Thoracic aorta (tissue), 2 donors: ENCODE measurements at regions not wholly inside any gene's neighbourhood (a gene's known extent, or its start where the extent isn't known, plus 50 kb on each side); places are given as distances from the start of the nearest gene placed in this dataset.

Experiments
- ATAC-seq: fragments of 150-250 bp; one replicate; pipeline ENCODE4 v1.8.0; 2017; ENCODE audit warnings: low read depth; ENCODE audit not compliant: insufficient number of reproducible peaks, low FRiP score
- DNase-seq: peaks from one replicate; pipeline ENCODE4 v3.0.0-alpha.2; 2020; ENCODE audit warnings: low spot score
- H3K27ac ChIP-seq, 2 donors: fragments of 200-600 bp; sonication (generic); 1 replicate in 1 of 2; 2 replicates in 1 of 2; pipeline ENCODE4 v1.5.1; 2016; ENCODE audit warnings: mild to moderate bottlenecking in 2 of 2, moderate library complexity in 2 of 2
- H3K27me3 ChIP-seq: fragments of 200-600 bp; sonication (generic); replicated peaks from 2 replicates; pipeline ENCODE4 v1.6.0; 2016; ENCODE audit warnings: mild to moderate bottlenecking; ENCODE audit not compliant: insufficient read depth
- H3K36me3 ChIP-seq: fragments of 200-600 bp; sonication (generic); one replicate; pipeline ENCODE4 v1.5.1; 2016
- H3K4me1 ChIP-seq, 2 donors: fragments of 200-600 bp; sonication (generic); 1 replicate in 1 of 2; 2 replicates in 1 of 2; pipeline versions ENCODE4 v1.5.1 to v1.6.0; 2016; ENCODE audit warnings: low read depth in 2 of 2, mild to moderate bottlenecking in 1 of 2; ENCODE audit not compliant: control insufficient read depth in 1 of 2
- H3K4me3 ChIP-seq: fragments of 200-600 bp; sonication (generic); 2 replicates; pipeline ENCODE4 v1.5.1; 2016; ENCODE audit warnings: mild to moderate bottlenecking
- H3K9me3 ChIP-seq: fragments of 200-600 bp; sonication (generic); 2 replicates; pipeline ENCODE4 v1.5.1; 2016
- TF ChIP-seq, protein P1 (sequence below): fragments of 200-600 bp; sonication (generic); IDR thresholded peaks from one replicate; pipeline ENCODE4 v1.5.1; 2019; ENCODE audit warnings: antibody characterized with exemption

DNA sequence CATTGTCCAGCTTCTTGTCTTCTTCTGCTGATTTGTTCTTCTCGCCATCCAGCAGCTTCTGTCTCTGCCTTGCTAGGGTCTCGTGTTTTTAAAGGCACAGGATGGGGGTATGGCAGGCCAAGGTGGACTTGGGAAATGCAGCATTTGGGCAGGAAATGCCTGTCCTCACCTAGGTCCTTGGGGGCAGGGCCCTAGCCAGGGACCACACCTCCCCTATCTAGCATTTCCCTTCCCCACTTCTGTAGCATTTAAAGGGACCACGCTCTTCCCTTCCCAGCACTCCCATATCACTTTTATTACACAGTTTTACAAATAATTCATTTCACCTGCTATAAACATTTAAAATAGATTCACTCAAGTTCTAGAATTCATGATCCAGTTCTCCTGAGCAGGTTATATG is 315.4 kb upstream of the LMCD1 start:
- no peaks in the 10 kb centered on the region for H3K36me3 ChIP-seq
- no peaks in the 10 kb centered on the region for H3K27me3 ChIP-seq
- ATAC-seq = no peak
- no peaks in the 10 kb centered on the region for H3K4me1 ChIP-seq
- TF ChIP-seq, protein P1, sequence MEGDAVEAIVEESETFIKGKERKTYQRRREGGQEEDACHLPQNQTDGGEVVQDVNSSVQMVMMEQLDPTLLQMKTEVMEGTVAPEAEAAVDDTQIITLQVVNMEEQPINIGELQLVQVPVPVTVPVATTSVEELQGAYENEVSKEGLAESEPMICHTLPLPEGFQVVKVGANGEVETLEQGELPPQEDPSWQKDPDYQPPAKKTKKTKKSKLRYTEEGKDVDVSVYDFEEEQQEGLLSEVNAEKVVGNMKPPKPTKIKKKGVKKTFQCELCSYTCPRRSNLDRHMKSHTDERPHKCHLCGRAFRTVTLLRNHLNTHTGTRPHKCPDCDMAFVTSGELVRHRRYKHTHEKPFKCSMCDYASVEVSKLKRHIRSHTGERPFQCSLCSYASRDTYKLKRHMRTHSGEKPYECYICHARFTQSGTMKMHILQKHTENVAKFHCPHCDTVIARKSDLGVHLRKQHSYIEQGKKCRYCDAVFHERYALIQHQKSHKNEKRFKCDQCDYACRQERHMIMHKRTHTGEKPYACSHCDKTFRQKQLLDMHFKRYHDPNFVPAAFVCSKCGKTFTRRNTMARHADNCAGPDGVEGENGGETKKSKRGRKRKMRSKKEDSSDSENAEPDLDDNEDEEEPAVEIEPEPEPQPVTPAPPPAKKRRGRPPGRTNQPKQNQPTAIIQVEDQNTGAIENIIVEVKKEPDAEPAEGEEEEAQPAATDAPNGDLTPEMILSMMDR = no peak
- no peak overlapping the region for H3K27ac ChIP-seq
- no peak overlapping the region for H3K4me3 ChIP-seq
- no peak for DNase-seq
- H3K9me3 ChIP-seq = peaks cover 4% of the 10 kb centered on the region

DNA sequence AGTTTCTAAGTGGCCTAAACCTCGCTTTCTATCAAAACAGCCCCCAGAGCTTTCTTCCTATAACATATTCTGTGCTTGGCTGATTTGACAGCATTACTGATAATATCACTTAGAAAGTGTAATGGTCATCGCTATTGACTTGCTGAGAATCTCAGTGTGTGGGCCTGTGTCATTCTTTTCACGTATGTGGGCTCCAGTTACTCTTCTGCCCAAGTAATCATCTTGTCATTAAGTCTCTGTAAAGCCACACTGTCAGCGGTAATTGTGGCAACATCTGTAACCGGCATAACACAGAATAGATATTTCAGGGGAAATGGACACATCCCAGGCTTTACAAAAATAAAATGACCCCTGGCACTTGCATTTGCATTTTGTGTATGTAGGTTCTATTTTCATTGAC is 313.6 kb upstream of the LMCD1 start:
- no peak overlapping the region for H3K4me3 ChIP-seq
- no peak overlapping the region for H3K27ac ChIP-seq
- no peaks in the 10 kb centered on the region for H3K27me3 ChIP-seq
- peaks cover 4% of the 10 kb centered on the region for H3K9me3 ChIP-seq
- H3K4me1 ChIP-seq = no peaks in the 10 kb centered on the region
- ATAC-seq (no peak), DNase-seq (no peak)
- H3K36me3 ChIP-seq = no peaks in the 10 kb centered on the region
- TF ChIP-seq, protein P1 = no peak

DNA sequence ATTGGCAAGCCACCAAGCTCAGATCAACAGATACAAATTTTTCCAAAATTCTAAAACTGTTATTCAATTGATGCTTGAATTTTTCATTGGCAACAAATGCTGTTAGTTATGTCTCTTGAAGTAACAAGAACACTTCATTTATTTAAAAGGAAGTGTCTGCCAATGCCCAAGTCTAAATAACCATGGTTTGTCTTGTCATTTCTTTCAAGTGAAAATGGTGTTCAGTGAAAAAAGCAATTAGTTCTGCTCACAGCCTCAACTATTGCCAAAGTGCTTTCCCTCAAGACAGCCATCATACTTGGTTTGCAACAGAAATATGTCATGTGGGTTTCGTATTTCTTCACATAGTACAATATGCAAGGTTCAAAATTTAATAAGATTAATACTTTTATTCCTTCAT is 312.6 kb upstream of the LMCD1 start:
- H3K4me1 ChIP-seq = no peaks in the 10 kb centered on the region
- no peak for ATAC-seq
- H3K9me3 ChIP-seq = peaks cover 4% of the 10 kb centered on the region
- TF ChIP-seq, protein P1 = no peak
- no peak overlapping the region for H3K4me3 ChIP-seq
- DNase-seq = no peak
- no peak overlapping the region for H3K27ac ChIP-seq
- no peaks in the 10 kb centered on the region for H3K27me3 ChIP-seq
- H3K36me3 ChIP-seq = no peaks in the 10 kb centered on the region

DNA sequence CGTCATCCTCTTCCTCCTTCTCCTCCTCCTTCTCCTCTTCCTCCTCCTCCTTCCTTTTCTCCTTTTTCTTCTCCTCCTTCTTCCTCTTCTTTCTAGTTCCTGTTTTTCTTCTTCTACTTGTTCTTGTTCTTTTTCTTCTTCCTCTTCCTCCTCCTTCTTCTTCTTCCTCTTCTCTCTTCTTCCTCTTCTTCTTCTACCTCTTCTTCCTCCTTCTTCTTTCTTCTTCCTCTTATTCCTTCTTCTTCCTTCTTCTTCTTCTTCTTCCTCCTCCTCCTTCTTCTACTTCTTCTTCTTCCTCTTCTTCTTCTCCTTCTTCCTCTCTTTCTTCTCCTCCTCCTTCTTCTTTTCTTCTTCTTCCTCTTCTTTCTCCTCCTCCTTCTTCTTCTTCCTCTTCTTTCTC is 310.2 kb upstream of the LMCD1 start:
- H3K36me3 ChIP-seq = no peaks in the 10 kb centered on the region
- H3K4me3 ChIP-seq = no peak overlapping the region
- TF ChIP-seq, protein P1 = no peak
- no peaks in the 10 kb centered on the region for H3K4me1 ChIP-seq
- no peak for DNase-seq
- H3K9me3 ChIP-seq = peaks cover 4% of the 10 kb centered on the region
- ATAC-seq = no peak
- H3K27me3 ChIP-seq = no peaks in the 10 kb centered on the region
- no peak overlapping the region for H3K27ac ChIP-seq

DNA sequence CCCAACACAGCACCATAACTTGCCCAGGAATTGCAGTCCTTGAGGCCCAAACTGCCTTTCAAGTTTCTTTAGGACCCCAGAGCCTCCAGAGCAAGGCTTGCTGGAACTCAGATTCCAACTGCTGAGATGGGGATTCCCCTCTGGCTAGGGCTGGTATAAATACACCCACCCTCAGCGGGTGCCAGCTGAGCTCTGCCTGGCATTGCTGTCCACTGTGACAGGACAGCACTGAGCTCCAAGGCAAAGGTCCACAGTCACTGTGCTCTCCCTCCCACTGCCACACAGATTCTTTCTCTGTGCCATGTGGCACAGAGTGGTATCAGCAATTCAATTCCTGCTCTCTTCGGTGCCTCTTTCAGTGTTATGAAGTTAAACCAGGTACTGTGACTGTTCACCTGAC is 304.2 kb upstream of the LMCD1 start:
- H3K4me3 ChIP-seq = no peak overlapping the region
- DNase-seq = no peak
- no peaks in the 10 kb centered on the region for H3K27me3 ChIP-seq
- H3K4me1 ChIP-seq = no peaks in the 10 kb centered on the region
- H3K9me3 ChIP-seq = no peaks in the 10 kb centered on the region
- no peak overlapping the region for H3K27ac ChIP-seq
- no peaks in the 10 kb centered on the region for H3K36me3 ChIP-seq
- ATAC-seq = no peak
- TF ChIP-seq, protein P1 = no peak
